ENCODE measurements at regions not wholly inside any gene's neighbourhood (a gene's known extent, or its start where the extent isn't known, plus 50 kb on each side); places are given as distances from the start of the nearest gene placed in this dataset.

GRCh38 chr7:93636276-93636675 is 61.8 kb upstream of the CALCR start:
- no peak overlapping the region for H3K27ac ChIP-seq
- H3K27me3 ChIP-seq: no peaks in the 10 kb centered on the region
- no peaks in the 10 kb centered on the region for H3K9me3 ChIP-seq
- H3K4me3 ChIP-seq: no peak overlapping the region
- no peaks in the 10 kb centered on the region for H3K36me3 ChIP-seq
- no peaks in the 10 kb centered on the region for H3K4me1 ChIP-seq
- TF ChIP-seq CTCF (IDR thresholded peaks at IDR 0.05): no peak
- no peak for TF ChIP-seq POLR2A (IDR thresholded peaks at IDR 0.05)
- no peak for DNase-seq

- Histone ChIP-seq H3K9me3 (no peaks in the 10 kb centered on the region), H3K4me1 (no peaks in the 10 kb centered on the region), H3K27me3 (no peaks in the 10 kb centered on the region), H3K36me3 (no peaks in the 10 kb centered on the region), H3K27ac (no peak overlapping the region), H3K4me3 (no peak overlapping the region)
- no peak for TF ChIP-seq CTCF (IDR thresholded peaks at IDR 0.05)
- TF ChIP-seq POLR2A (IDR thresholded peaks at IDR 0.05): no peak
- DNase-seq: no peak
Measured at GRCh38 chr7:93632371-93632770, 57.8 kb upstream of the CALCR start.

GRCh38 chr7:93629291-93629801 is 54.8 kb upstream of the CALCR start:
- Histone ChIP-seq H3K27ac (no peak overlapping the region), H3K9me3 (no peaks in the 10 kb centered on the region), H3K36me3 (no peaks in the 10 kb centered on the region), H3K4me3 (no peak overlapping the region), H3K27me3 (no peaks in the 10 kb centered on the region), H3K4me1 (no peaks in the 10 kb centered on the region)
- no peak for DNase-seq
- TF ChIP-seq POLR2A (IDR thresholded peaks at IDR 0.05): no peak
- no peak for TF ChIP-seq CTCF (IDR thresholded peaks at IDR 0.05)

- Histone ChIP-seq H3K4me3 (no peak overlapping the region), H3K27me3 (no peaks in the 10 kb centered on the region), H3K27ac (no peak overlapping the region), H3K9me3 (no peaks in the 10 kb centered on the region), H3K4me1 (no peaks in the 10 kb centered on the region), H3K36me3 (no peaks in the 10 kb centered on the region)
- no peak for TF ChIP-seq CTCF (IDR thresholded peaks at IDR 0.05)
- TF ChIP-seq POLR2A (IDR thresholded peaks at IDR 0.05): no peak
- DNase-seq: no peak
Measured at GRCh38 chr7:93626869-93627268, 52.3 kb upstream of the CALCR start.

Small RNAs in the stretch of these regions (small RNA-seq; reads per million reads assigned to genes)
- gene AC002075.2 (0 reads per million in 2 donors), gene MIR4652 (0 reads per million in 2 donors)
